OCI-LY1 (cell line): ENCODE measurements at regions not wholly inside any gene's neighbourhood (a gene's known extent, or its start where the extent isn't known, plus 50 kb on each side); places are given as distances from the start of the nearest gene placed in this dataset.

Source experiments
- H2AFZ ChIP-seq: fragments of 200-600 bp; sonication (generic), shearing (Covaris generic); 2 replicates; pipeline ENCODE4 v1.6.0; 2014; ENCODE audit warnings: antibody characterized with exemption, mild to moderate bottlenecking, low read length
- H3F3A ChIP-seq: fragments of 200-600 bp; sonication (generic), shearing (Covaris generic); 2 replicates; pipeline ENCODE4 v1.6.0; 2014; ENCODE audit warnings: mild to moderate bottlenecking, antibody characterized with exemption, low read length, moderate library complexity; ENCODE audit not compliant: insufficient read depth
- H3K27ac ChIP-seq: fragments of 200-600 bp; sonication (generic); 2 replicates; pipeline ENCODE4 v1.5.1; 2014; ENCODE audit warnings: low read length, mixed run types, mild to moderate bottlenecking, low read depth; ENCODE audit not compliant: poor library complexity, severe bottlenecking
- H3K27me3 ChIP-seq: fragments of 200-600 bp; sonication (generic); 2 replicates; pipeline ENCODE4 v1.6.0; 2014; ENCODE audit warnings: antibody characterized with exemption, mild to moderate bottlenecking, low read length, moderate library complexity; ENCODE audit not compliant: insufficient read depth
- H3K36me3 ChIP-seq: fragments of 200-600 bp; sonication (generic); 2 replicates; pipeline ENCODE4 v1.6.1; 2014; ENCODE audit warnings: mild to moderate bottlenecking, antibody characterized with exemption, low read length, moderate library complexity, mixed read lengths; ENCODE audit not compliant: insufficient read depth
- H3K4me1 ChIP-seq: fragments of 200-600 bp; sonication (generic); 2 replicates; pipeline ENCODE4 v1.5.1; 2014; ENCODE audit warnings: mild to moderate bottlenecking, low read length, moderate library complexity; ENCODE audit not compliant: insufficient read depth, severe bottlenecking
- H3K4me2 ChIP-seq: fragments of 200-600 bp; sonication (generic), shearing (Covaris generic); 2 replicates; pipeline ENCODE4 v1.6.1; 2014; ENCODE audit warnings: low read length
- H3K4me3 ChIP-seq: fragments of 200-600 bp; sonication (generic); 2 replicates; pipeline ENCODE4 v1.5.1; 2014; ENCODE audit warnings: low read length, low read depth, mild to moderate bottlenecking, mixed read lengths; ENCODE audit not compliant: poor library complexity, severe bottlenecking
- H3K79me2 ChIP-seq: fragments of 200-600 bp; shearing (Covaris generic); 2 replicates; pipeline ENCODE4 v1.6.1; 2016; ENCODE audit warnings: mixed run types, low read length, mixed read lengths; ENCODE audit not compliant: insufficient read depth
- H3K9ac ChIP-seq: fragments of 200-600 bp; sonication (generic), shearing (Covaris generic); 2 replicates; pipeline ENCODE4 v1.6.1; 2014; ENCODE audit warnings: mild to moderate bottlenecking, low read length, mixed read lengths
- H3K9me2 ChIP-seq: fragments of 200-600 bp; sonication (generic), shearing (Covaris generic); 2 replicates; pipeline ENCODE4 v1.6.1; 2014; ENCODE audit warnings: low read depth, mild to moderate bottlenecking, low read length, mixed read lengths
- H3K9me3 ChIP-seq: fragments of 200-600 bp; shearing (Covaris generic); 2 replicates; pipeline ENCODE4 v1.6.1; 2014; ENCODE audit warnings: low read length, mixed read lengths
- H4K20me1 ChIP-seq: fragments of 200-600 bp; sonication (generic), shearing (Covaris generic); 2 replicates; pipeline ENCODE4 v1.6.0; 2016; ENCODE audit warnings: mild to moderate bottlenecking, low read length; ENCODE audit not compliant: insufficient read depth
- EZH2 ChIP-seq: fragments of 200-600 bp; sonication (generic), shearing (Covaris generic); IDR thresholded peaks from 2 replicates; pipeline ENCODE4 v1.8.0; 2017; ENCODE audit warnings: borderline replicate concordance, mixed run types, mild to moderate bottlenecking, antibody characterized with exemption, low read length, moderate library complexity, mixed read lengths
- TF ChIP-seq, protein P1 (sequence below): fragments of 200-600 bp; sonication (generic), shearing (Covaris generic); IDR thresholded peaks from 2 replicates; pipeline ENCODE4 v1.5.1; 2017; ENCODE audit warnings: mild to moderate bottlenecking, antibody characterized with exemption, low read length, moderate library complexity, mixed read lengths

DNA sequence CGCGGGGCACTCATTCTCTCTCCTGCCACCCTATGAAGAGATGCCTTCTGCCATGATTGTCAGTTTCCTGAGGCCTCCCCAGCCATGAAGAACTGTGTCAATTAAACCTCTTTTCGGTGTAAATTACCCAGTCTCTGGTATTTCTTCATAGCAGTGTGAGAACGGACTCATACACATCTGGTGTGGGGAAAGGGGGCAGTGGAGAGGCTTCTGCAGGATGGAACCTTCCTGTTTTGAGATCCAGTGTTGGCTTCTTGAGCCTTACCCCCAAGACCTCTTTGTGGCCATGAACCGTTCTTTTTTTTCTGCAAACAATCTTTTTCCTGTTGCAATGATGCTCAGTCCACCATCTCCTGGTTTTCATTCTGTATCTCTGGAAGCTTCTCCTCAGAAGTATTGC lies 248.4 kb downstream of the PRDM2 start:
- Histone ChIP-seq H4K20me1 (no peaks in the 10 kb centered on the region), H3F3A (no peaks in the 10 kb centered on the region), H3K9ac (no peak overlapping the region), H3K27ac (no peak overlapping the region), H3K36me3 (no peaks in the 10 kb centered on the region), H3K79me2 (no peaks in the 10 kb centered on the region), H3K27me3 (no peaks in the 10 kb centered on the region), H3K9me3 (no peaks in the 10 kb centered on the region; the same call in 1 of the 2 replicates), H2AFZ (no peak overlapping the region), H3K4me2 (no peak overlapping the region), H3K9me2 (no peaks in the 10 kb centered on the region), H3K4me3 (no peak overlapping the region), H3K4me1 (no peaks in the 10 kb centered on the region)
- TF ChIP-seq EZH2: no peak
- TF ChIP-seq, protein P1, sequence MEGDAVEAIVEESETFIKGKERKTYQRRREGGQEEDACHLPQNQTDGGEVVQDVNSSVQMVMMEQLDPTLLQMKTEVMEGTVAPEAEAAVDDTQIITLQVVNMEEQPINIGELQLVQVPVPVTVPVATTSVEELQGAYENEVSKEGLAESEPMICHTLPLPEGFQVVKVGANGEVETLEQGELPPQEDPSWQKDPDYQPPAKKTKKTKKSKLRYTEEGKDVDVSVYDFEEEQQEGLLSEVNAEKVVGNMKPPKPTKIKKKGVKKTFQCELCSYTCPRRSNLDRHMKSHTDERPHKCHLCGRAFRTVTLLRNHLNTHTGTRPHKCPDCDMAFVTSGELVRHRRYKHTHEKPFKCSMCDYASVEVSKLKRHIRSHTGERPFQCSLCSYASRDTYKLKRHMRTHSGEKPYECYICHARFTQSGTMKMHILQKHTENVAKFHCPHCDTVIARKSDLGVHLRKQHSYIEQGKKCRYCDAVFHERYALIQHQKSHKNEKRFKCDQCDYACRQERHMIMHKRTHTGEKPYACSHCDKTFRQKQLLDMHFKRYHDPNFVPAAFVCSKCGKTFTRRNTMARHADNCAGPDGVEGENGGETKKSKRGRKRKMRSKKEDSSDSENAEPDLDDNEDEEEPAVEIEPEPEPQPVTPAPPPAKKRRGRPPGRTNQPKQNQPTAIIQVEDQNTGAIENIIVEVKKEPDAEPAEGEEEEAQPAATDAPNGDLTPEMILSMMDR: no peak

DNA sequence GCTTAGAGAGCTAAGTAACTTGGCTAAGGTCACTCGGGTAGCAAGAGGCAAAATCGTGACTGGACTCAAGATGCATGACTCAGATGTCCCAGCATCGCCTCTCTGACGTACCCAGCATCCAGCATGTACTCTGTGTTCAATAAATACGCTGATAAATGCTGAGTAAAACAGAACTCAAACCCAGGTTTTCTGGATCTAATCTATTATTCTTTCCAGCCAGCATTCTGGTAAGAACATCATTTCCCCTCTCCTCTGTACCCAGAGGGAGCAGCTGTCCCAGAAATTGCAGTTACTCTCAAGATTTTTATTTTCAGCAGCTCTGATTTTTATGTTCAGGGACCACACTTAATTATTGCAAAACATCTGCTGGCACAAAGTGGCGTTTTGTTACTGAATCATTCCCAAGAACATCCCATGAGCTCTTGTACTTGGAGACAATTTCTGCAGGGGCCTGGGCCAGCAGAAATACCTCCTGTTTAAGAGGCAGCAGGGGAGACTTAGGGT lies 249.0 kb downstream of the PRDM2 start:
- Histone ChIP-seq H3F3A (no peaks in the 10 kb centered on the region), H3K9ac (no peak overlapping the region), H3K27ac (no peak overlapping the region), H3K79me2 (no peaks in the 10 kb centered on the region), H3K36me3 (no peaks in the 10 kb centered on the region), H3K4me2 (no peak overlapping the region), H3K9me3 (no peaks in the 10 kb centered on the region; the same call in 1 of the 2 replicates), H3K4me3 (no peak overlapping the region), H3K4me1 (no peaks in the 10 kb centered on the region), H3K27me3 (no peaks in the 10 kb centered on the region), H2AFZ (no peak overlapping the region), H4K20me1 (no peaks in the 10 kb centered on the region), H3K9me2 (no peaks in the 10 kb centered on the region)
- TF ChIP-seq EZH2: no peak
- TF ChIP-seq, protein P1: no peak

DNA sequence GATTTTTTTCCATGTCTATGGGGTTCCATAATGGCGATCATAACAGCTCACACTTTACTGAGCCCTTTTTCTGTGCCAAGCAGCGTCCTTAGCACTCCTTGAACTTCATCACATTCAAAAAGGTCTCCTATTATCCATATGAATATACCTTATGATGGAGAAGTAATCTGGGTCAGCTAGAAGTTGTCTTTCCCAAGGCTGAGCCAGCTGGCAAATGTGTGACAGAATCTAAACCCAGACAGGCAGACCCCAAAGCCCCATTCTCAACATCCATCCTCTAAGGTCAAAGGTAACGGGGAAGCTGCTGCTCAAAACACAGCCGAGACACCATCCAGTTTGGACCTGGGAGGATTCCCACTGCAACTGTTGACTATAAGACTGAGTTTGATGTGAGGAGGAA lies 249.6 kb downstream of the PRDM2 start:
- Histone ChIP-seq H3K36me3 (no peaks in the 10 kb centered on the region), H2AFZ (no peak overlapping the region), H4K20me1 (no peaks in the 10 kb centered on the region), H3K4me3 (no peak overlapping the region), H3K9ac (no peak overlapping the region), H3K9me2 (no peaks in the 10 kb centered on the region), H3K4me1 (no peaks in the 10 kb centered on the region), H3K9me3 (no peaks in the 10 kb centered on the region), H3K4me2 (no peak overlapping the region), H3K27me3 (0 out of 2 replicates have a peak, but pooled peaks cover 3% of the 10 kb centered on the region), H3K27ac (no peak overlapping the region), H3K79me2 (no peaks in the 10 kb centered on the region), H3F3A (no peaks in the 10 kb centered on the region)
- TF ChIP-seq, protein P1: no peak
- TF ChIP-seq EZH2: no peak
